ENCODE measurements at regions not wholly inside any gene's neighbourhood (a gene's known extent, or its start where the extent isn't known, plus 50 kb on each side); places are given as distances from the start of the nearest gene placed in this dataset.
"Not testable (repeated sequence)": the region's sequence is repeated elsewhere in the genome, so short reads cannot be mapped to it uniquely, and the experiment has no call there.

- Histone ChIP-seq H3F3A (ENCODE audit: control insufficient read depth, insufficient read depth) (no peaks in the 10 kb centered on the region), H4K20me1 (ENCODE audit: control insufficient read depth, insufficient read depth, low read depth, low read length) (no peaks in the 10 kb centered on the region), H3K36me3 (ENCODE audit: control insufficient read depth, low read length) (no peaks in the 10 kb centered on the region), H3K4me1 (ENCODE audit: control insufficient read depth, low read length) (no peaks in the 10 kb centered on the region), H3K4me3 (ENCODE audit: low read length) (no peak overlapping the region), H3K4me2 (ENCODE audit: low read length) (no peak overlapping the region), H3K9me3 (ENCODE audit: control insufficient read depth, insufficient read depth, low read length) (no peaks in the 10 kb centered on the region), H3K27me3 (ENCODE audit: control insufficient read depth, low read length) (no peaks in the 10 kb centered on the region), H3K79me2 (ENCODE audit: control insufficient read depth, low read length) (no peaks in the 10 kb centered on the region), H3K9me2 (replicated peaks; ENCODE audit: control insufficient read depth, low read length) (no peaks in the 10 kb centered on the region), H3K27ac (ENCODE audit: low read depth, low read length) (no peak overlapping the region)
- TF ChIP-seq CTCF (IDR thresholded peaks at IDR 0.05; ENCODE audit: low read depth, low read length, poor library complexity, severe bottlenecking) (no peak), EZH2phosphoT487 (IDR thresholded peaks at IDR 0.05; ENCODE audit: borderline replicate concordance, low read length) (no peak)
These were observed 89.8 kb upstream of the DST start for GRCh38 chr6:56732517-56732916.

- H3K9me2 ChIP-seq (replicated peaks; ENCODE audit: control insufficient read depth, low read length): no peaks in the 10 kb centered on the region
- no peaks in the 10 kb centered on the region for H3K4me1 ChIP-seq (ENCODE audit: control insufficient read depth, low read length)
- no peak overlapping the region for H3K27ac ChIP-seq (ENCODE audit: low read depth, low read length)
- no peak overlapping the region for H3K4me3 ChIP-seq (ENCODE audit: low read length)
- H3K79me2 ChIP-seq (ENCODE audit: control insufficient read depth, low read length): no peaks in the 10 kb centered on the region
- H3K36me3 ChIP-seq (ENCODE audit: control insufficient read depth, low read length): no peaks in the 10 kb centered on the region
- no peaks in the 10 kb centered on the region for H3K27me3 ChIP-seq (ENCODE audit: control insufficient read depth, low read length)
- H3K9me3 ChIP-seq (ENCODE audit: control insufficient read depth, insufficient read depth, low read length): no peaks in the 10 kb centered on the region
- no peaks in the 10 kb centered on the region for H3F3A ChIP-seq (ENCODE audit: control insufficient read depth, insufficient read depth)
- H4K20me1 ChIP-seq (ENCODE audit: control insufficient read depth, insufficient read depth, low read depth, low read length): no peaks in the 10 kb centered on the region
- no peak overlapping the region for H3K4me2 ChIP-seq (ENCODE audit: low read length)
- TF ChIP-seq CTCF (IDR thresholded peaks at IDR 0.05; ENCODE audit: low read depth, low read length, poor library complexity, severe bottlenecking) (no peak), EZH2phosphoT487 (IDR thresholded peaks at IDR 0.05; ENCODE audit: borderline replicate concordance, low read length) (no peak)
These were observed 88.2 kb upstream of the DST start for GRCh38 chr6:56730663-56731529.

GRCh38 chr6:56729719-56730118 lies 87.0 kb upstream of the DST start:
- no peaks in the 10 kb centered on the region for H3K4me1 ChIP-seq (ENCODE audit: control insufficient read depth, low read length)
- H3K4me2 ChIP-seq (ENCODE audit: low read length): no peak overlapping the region
- H3F3A ChIP-seq (ENCODE audit: control insufficient read depth, insufficient read depth): no peaks in the 10 kb centered on the region
- no peaks in the 10 kb centered on the region for H4K20me1 ChIP-seq (ENCODE audit: control insufficient read depth, insufficient read depth, low read depth, low read length)
- H3K9me2 ChIP-seq (replicated peaks; ENCODE audit: control insufficient read depth, low read length): no peaks in the 10 kb centered on the region
- H3K27me3 ChIP-seq (ENCODE audit: control insufficient read depth, low read length): no peaks in the 10 kb centered on the region
- H3K36me3 ChIP-seq (ENCODE audit: control insufficient read depth, low read length): no peaks in the 10 kb centered on the region
- H3K79me2 ChIP-seq (ENCODE audit: control insufficient read depth, low read length): no peaks in the 10 kb centered on the region
- H3K27ac ChIP-seq (ENCODE audit: low read depth, low read length): no peak overlapping the region
- TF ChIP-seq EZH2phosphoT487 (IDR thresholded peaks at IDR 0.05; ENCODE audit: borderline replicate concordance, low read length): no peak
- no peak for TF ChIP-seq CTCF (IDR thresholded peaks at IDR 0.05; ENCODE audit: low read depth, low read length, poor library complexity, severe bottlenecking)
- no peak overlapping the region for H3K4me3 ChIP-seq (ENCODE audit: low read length)
- H3K9me3 ChIP-seq (ENCODE audit: control insufficient read depth, insufficient read depth, low read length): no peaks in the 10 kb centered on the region

GRCh38 chr6:56729166-56729565 lies 86.5 kb upstream of the DST start:
- not testable (repeated sequence) for H3K9me3 ChIP-seq (ENCODE audit: control insufficient read depth, insufficient read depth, low read length); H3K4me2 ChIP-seq (ENCODE audit: low read length); H3K36me3 ChIP-seq (ENCODE audit: control insufficient read depth, low read length); H3K27me3 ChIP-seq (ENCODE audit: control insufficient read depth, low read length); H3K4me1 ChIP-seq (ENCODE audit: control insufficient read depth, low read length); H3K4me3 ChIP-seq (ENCODE audit: low read length); H3F3A ChIP-seq (ENCODE audit: control insufficient read depth, insufficient read depth); H3K9me2 ChIP-seq (replicated peaks; ENCODE audit: control insufficient read depth, low read length); H3K79me2 ChIP-seq (ENCODE audit: control insufficient read depth, low read length); H3K27ac ChIP-seq (ENCODE audit: low read depth, low read length); H4K20me1 ChIP-seq (ENCODE audit: control insufficient read depth, insufficient read depth, low read depth, low read length)

Measured in DOHH2 (cell line).